ENCODE measurements at regions not wholly inside any gene's neighbourhood (a gene's known extent, or its start where the extent isn't known, plus 50 kb on each side); places are given as distances from the start of the nearest gene placed in this dataset.
"Not testable (repeated sequence)": the region's sequence is repeated elsewhere in the genome, so short reads cannot be mapped to it uniquely, and the experiment has no call there.

DNA sequence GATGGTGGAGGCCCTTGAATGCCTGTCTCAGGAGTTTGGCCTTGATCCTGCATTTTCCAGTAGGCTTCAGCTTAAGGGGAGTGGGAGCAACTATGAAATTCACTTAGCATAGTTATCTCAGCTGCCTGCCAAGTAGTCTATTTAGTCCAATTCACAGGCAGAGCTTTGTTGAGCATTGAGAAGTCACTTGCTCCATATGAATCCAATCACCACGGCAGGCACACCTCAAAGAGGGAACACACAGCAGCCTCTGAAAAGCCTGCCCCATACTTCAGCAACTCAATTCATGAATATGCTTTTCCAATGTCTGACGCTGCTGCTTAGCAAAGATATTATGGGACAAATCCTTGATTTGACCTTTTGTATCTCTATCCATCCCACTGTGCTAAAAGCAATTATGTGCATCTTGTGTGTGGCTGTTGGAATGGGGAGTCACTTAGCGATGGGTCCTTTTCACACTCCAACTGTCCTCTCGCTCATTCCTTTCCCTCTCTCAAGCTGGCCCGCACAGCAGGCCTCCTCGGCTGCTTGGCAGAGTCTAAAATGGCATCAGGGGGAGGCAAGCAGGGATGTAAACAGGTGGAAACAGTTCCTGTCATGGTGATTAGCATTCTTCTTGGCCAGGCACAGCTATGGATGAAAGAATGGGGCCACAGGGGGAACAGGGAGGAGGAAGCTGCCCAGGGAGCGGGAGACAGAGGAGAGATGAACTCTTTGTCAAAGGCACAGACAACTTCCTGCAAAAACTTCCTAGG is 56.0 kb upstream of the LRPPRC start:
- Mint-ChIP-seq H3K4me3 (no peak overlapping the region), H3K4me1 (no peaks in the 10 kb centered on the region), H3K36me3 (no peaks in the 10 kb centered on the region), H3K27ac (no peak overlapping the region), H3K27me3 (peaks cover 0 to 18% (median 6%) of the 10 kb centered on the region in 3 donors), H3K9me3 (no peaks in the 10 kb centered on the region)
- no peak for DNase-seq
- ATAC-seq (ENCODE audit: low read depth in 2 of 2) = no peak

DNA sequence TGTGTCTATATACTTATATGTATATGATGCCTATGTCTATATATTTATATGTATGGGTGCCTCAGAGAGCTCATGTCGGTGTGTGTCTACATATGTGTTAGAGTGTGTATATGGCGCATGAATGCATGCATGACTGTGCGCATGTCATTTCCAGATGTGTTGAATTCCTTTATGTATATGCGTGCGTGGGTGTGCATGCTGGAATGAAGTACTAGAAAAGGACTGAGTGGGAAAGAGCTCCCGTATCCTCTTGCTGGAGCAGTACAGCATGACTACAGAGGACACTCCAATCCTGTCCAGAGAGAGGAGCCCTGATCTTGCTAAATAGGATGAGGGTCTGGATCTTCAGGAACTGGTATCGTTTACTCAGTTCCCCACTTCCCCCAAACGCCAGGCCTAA is 56.8 kb upstream of the LRPPRC start:
- no peaks in the 10 kb centered on the region for H3K36me3 Mint-ChIP-seq
- no peak overlapping the region for H3K4me3 Mint-ChIP-seq
- H3K4me1 Mint-ChIP-seq = no peaks in the 10 kb centered on the region
- no peaks in the 10 kb centered on the region for H3K9me3 Mint-ChIP-seq
- no peak for ATAC-seq (ENCODE audit: low read depth in 2 of 2)
- peaks cover 0 to 18% (median 3%) of the 10 kb centered on the region in 3 donors for H3K27me3 Mint-ChIP-seq
- H3K27ac Mint-ChIP-seq = peak overlapping the region in 1 of 6 donors; percentile 2
- no peak for DNase-seq

DNA sequence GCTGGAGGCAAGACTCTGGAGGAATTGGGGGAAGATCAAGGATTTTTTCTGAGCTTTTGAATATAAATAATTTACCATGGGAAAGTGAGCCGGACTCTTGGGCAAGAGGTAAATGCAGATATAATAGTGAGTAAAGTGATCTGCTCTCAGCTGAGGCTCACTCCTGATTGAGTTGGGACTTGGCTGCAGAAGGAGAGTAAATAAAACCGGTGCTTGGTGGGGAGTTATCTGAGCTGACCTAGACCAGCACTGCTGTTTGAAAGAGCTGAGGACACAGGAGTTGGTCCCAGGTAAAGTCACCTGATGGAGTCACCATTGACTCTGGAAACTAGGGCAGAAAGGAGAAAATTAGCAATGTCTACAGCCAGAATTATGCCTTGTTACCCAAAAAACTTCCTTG is 57.3 kb upstream of the LRPPRC start:
- Mint-ChIP-seq H3K9me3 (no peaks in the 10 kb centered on the region), H3K27me3 (peaks cover 0 to 18% (median 0%) of the 10 kb centered on the region in 3 donors), H3K4me3 (no peak overlapping the region), H3K4me1 (no peaks in the 10 kb centered on the region), H3K36me3 (no peaks in the 10 kb centered on the region), H3K27ac (peak overlapping the region in 1 of 6 donors; percentile 37)
- no peak for DNase-seq
- no peak for ATAC-seq (ENCODE audit: low read depth in 2 of 2)

DNA sequence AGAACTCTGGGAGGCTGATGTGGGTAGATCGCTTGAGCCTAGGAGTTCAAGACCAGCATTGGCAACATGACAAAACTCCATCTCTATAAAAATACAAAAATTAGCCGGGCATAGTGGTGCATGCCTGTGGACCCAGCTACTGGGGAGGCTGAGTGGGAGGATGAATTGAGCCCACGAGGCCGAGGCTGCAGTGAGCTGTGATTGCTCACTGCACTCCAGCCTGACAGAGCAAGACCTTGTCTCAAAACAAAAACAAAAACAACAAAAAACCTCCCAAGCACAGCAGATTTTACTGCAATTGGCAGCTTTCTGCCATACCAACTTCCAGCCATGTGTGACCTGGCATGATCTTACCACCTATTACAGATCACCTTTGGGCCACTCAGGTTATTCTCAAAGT is 57.7 kb upstream of the LRPPRC start:
- Mint-ChIP-seq H3K4me3 (no peak overlapping the region), H3K4me1 (no peaks in the 10 kb centered on the region), H3K36me3 (no peaks in the 10 kb centered on the region), H3K9me3 (no peaks in the 10 kb centered on the region), H3K27me3 (peaks cover 0 to 17% (median 0%) of the 10 kb centered on the region in 3 donors), H3K27ac (no peak overlapping the region)
- ATAC-seq (ENCODE audit: low read depth in 2 of 2) (no peak), DNase-seq (no peak)

DNA sequence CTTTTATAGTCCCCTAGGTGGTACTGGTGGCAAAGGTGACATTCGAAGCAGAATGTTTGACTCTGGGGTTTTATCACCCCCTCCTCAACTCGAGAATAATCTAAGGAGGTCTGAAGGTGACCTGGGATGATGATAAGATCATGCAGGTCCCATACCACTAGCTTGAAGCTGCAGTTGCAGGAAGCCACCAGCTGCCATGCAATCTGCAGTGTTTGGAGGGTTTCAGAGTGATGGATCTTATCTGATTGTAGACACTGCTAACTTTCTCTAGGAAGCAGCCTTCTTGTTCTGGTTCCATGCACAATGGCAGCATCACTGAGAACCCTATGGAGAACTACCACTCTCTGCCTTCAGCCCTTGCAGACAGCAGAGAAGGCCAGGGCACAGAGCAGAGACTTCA is 59.4 kb upstream of the LRPPRC start:
- DNase-seq (no peak), ATAC-seq (ENCODE audit: low read depth in 2 of 2) (no peak)
- Mint-ChIP-seq H3K36me3 (no peaks in the 10 kb centered on the region), H3K4me3 (no peak overlapping the region), H3K4me1 (no peaks in the 10 kb centered on the region), H3K9me3 (no peaks in the 10 kb centered on the region), H3K27ac (no peak overlapping the region), H3K27me3 (peaks cover 0 to 7% (median 0%) of the 10 kb centered on the region in 3 donors)

DNA sequence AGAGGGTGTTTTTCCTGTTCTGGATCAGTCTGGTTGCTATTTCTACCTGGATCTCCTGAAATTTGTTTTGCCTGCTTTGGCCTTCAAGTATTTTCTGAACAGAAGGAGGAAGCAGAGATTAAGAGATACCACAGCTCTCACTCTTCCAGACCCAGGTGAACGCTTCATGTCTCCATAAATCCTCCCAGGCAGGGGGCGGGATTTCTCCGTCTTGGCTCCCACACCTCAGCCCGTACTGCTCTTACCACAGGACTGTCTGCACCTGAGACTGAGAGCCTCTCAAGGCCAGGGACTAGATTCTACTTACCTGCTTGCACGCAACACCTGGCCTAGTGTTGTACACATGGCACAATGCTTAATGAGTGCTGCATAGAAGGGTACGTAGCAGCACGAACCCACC is 59.9 kb upstream of the LRPPRC start:
- Mint-ChIP-seq H3K36me3 (no peaks in the 10 kb centered on the region), H3K4me1 (no peaks in the 10 kb centered on the region), H3K27me3 (peaks cover 0 to 7% (median 0%) of the 10 kb centered on the region in 3 donors), H3K4me3 (no peak overlapping the region), H3K27ac (no peak overlapping the region), H3K9me3 (no peaks in the 10 kb centered on the region)
- no peak for ATAC-seq (ENCODE audit: low read depth in 2 of 2)
- no peak for DNase-seq

DNA sequence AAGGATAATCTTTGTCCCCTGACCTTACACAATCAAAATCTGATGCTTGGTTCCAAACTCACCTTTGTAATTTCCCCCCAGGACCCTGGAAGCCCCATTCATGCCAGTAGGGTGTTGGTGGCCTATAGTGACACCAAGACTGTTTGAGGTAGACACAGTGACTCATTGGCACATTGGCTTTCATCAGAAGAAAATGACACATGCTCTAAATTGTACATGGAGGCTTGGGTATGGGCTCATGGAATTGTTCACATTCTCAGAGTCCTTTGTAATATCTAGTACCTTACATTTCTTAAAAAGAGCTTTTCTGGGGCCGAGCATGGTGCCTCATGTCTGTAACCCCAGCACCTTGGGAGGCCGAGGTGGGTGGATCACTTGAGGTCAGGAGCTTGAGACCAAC is 61.2 kb upstream of the LRPPRC start:
- Mint-ChIP-seq H3K27ac (no peak overlapping the region), H3K36me3 (no peaks in the 10 kb centered on the region), H3K9me3 (no peaks in the 10 kb centered on the region), H3K4me1 (no peaks in the 10 kb centered on the region), H3K27me3 (peaks cover 0 to 7% (median 5%) of the 10 kb centered on the region in 3 donors), H3K4me3 (no peak overlapping the region)
- ATAC-seq (ENCODE audit: low read depth in 2 of 2) (no peak), DNase-seq (no peak)

DNA sequence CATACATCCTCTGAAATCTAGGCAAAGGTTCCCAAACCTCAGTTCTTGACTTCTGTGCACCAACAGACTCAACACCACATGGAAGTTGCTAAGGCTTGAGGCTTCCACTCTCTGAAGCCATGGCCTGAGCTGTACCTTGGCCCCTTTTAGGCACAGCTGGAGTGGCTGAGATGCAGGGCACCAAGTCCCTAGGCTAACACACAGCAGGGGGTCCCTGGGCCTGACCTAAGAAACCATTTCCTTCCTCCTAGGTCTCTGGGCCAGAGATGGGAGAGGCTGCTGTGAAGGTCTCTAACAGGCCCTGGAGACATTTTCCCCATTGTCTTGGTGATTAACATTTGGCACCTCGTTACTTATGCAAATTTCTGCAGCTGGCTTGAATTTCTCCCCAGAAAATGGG is 64.5 kb upstream of the LRPPRC start:
- not testable (repeated sequence) for H3K4me1 Mint-ChIP-seq; H3K9me3 Mint-ChIP-seq; ATAC-seq (ENCODE audit: low read depth in 2 of 2); H3K27ac Mint-ChIP-seq; H3K4me3 Mint-ChIP-seq; DNase-seq; H3K36me3 Mint-ChIP-seq
- peaks cover 9 to 27% (median 14%) of the 10 kb centered on the region in 3 donors for H3K27me3 Mint-ChIP-seq

DNA sequence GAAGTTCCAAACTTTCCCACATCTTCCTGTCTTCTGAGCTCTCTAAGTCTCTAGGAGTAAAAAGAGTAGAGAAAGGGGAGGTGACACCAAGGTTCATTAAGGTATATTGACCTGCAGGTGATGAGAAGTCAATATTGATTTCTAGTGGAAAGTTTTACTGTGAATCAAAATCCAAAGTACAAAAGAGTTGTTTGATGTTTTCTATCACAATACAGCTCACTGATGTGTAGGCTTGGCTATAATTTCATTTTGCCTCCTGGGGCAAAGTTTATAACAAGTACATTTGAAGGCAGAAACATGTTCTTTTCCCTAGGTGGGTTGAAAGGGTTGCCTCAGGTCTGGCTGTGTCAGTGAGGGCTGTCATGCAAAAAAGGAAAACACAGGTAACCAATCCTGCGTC is 65.2 kb upstream of the LRPPRC start:
- Mint-ChIP-seq H3K27me3 (peaks cover 9 to 27% (median 14%) of the 10 kb centered on the region in 3 donors), H3K36me3 (no peaks in the 10 kb centered on the region), H3K4me3 (no peak overlapping the region), H3K4me1 (no peaks in the 10 kb centered on the region), H3K27ac (no peak overlapping the region), H3K9me3 (peaks cover 0 to 3% (median 0%) of the 10 kb centered on the region in 7 donors)
- DNase-seq (no peak), ATAC-seq (ENCODE audit: low read depth in 2 of 2) (no peak)

DNA sequence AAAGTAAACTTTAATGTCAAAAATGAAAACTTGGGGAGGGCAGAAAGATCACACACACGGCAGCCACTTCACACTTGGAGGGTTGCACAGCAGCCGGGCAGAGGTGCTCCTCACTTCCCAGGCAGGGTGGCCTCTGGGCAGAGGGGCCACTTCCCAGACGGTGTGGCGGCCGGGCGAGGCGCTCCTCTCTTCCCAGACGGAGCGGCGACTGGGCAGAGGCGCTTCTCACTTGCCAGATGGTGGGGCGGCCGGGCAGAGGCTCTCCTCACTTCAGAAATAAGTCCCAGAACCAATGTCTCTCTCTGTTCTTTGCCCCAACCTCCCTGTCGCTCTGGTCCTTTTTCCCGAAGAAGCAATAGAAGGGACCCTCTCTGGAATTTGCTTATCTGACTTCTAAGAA is 65.7 kb upstream of the LRPPRC start:
- no peak overlapping the region for H3K4me3 Mint-ChIP-seq
- H3K36me3 Mint-ChIP-seq = no peaks in the 10 kb centered on the region
- ATAC-seq (ENCODE audit: low read depth in 2 of 2) (no peak), DNase-seq (no peak)
- H3K27me3 Mint-ChIP-seq = peaks cover 9 to 27% (median 14%) of the 10 kb centered on the region in 3 donors
- H3K9me3 Mint-ChIP-seq = peaks cover 0 to 3% (median 0%) of the 10 kb centered on the region in 7 donors
- H3K4me1 Mint-ChIP-seq = no peaks in the 10 kb centered on the region
- H3K27ac Mint-ChIP-seq = no peak overlapping the region

DNA sequence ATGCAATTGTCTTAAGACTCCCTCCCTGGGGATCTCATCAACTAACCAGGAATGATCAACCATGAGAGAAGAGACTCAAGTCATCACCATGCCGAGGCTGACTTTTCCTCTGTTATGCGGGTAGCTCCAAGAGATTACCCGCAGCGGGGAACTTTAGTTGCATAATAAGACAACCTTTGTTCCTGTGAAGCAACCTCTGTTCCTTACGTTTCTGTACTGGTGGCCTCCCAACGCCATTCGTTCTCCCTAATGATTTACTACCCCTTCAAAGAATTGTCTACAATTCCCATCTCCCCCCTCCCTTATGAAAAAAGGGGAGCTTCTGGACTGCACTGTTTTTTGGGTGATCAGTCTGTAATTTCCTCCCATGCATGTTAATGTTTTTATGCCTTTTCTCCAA is 66.1 kb upstream of the LRPPRC start:
- Mint-ChIP-seq H3K27ac (no peak overlapping the region), H3K27me3 (peaks cover 9 to 27% (median 14%) of the 10 kb centered on the region in 3 donors), H3K4me3 (no peak overlapping the region), H3K9me3 (peaks cover 0 to 3% (median 0%) of the 10 kb centered on the region in 7 donors), H3K36me3 (no peaks in the 10 kb centered on the region), H3K4me1 (no peaks in the 10 kb centered on the region)
- DNase-seq (no peak), ATAC-seq (ENCODE audit: low read depth in 2 of 2) (no peak)

DNA sequence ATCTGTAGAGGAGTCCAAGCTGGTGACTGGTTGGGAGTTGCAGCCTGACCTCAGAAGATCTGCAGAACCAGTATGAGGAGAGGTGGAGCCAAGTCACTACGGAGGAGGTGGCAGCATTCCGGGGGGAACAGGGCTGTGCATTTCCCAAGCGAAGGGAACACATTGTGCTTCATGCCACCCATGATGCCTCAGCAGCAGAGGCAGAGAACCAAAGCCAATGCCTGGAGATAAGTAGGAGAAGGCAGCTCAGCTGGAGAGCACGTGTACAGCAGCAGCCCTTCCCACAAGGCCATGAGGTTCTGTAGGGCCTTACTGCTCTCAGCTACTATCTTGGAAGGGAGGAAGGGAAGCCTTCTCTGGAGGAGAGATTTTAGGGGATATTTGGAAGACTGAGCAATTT is 67.2 kb upstream of the LRPPRC start:
- peaks cover 0 to 3% (median 0%) of the 10 kb centered on the region in 7 donors for H3K9me3 Mint-ChIP-seq
- H3K4me1 Mint-ChIP-seq = no peaks in the 10 kb centered on the region
- no peak overlapping the region for H3K4me3 Mint-ChIP-seq
- ATAC-seq (ENCODE audit: low read depth in 2 of 2) (no peak), DNase-seq (no peak)
- peak overlapping the region in 1 of 6 donors; percentile 23 for H3K27ac Mint-ChIP-seq
- H3K27me3 Mint-ChIP-seq = peaks cover 9 to 27% (median 14%) of the 10 kb centered on the region in 3 donors
- H3K36me3 Mint-ChIP-seq = no peaks in the 10 kb centered on the region

DNA sequence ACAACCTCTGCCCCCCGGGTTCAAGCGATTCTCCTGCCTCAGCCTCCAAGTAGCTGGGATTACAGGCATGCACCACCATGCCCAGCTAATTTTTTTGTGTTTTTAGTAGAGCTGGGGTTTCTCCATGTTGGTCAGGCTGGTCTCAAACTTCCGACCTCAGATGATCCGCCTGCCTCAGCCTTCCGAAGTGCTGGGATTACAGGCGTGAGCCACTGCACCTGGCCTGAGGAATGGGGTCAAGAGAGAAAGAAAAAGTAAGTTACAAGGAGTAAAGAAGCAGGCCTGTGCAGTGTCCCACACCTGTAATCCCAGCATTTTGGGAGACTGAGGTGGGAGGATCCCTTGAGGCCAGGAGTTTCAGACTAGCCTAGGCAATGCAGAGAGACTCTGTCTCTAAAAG is 68.5 kb upstream of the LRPPRC start:
- DNase-seq; H3K27ac Mint-ChIP-seq; H3K4me1 Mint-ChIP-seq; H3K36me3 Mint-ChIP-seq; H3K4me3 Mint-ChIP-seq; ATAC-seq (ENCODE audit: low read depth in 2 of 2); H3K9me3 Mint-ChIP-seq: not testable (repeated sequence)
- H3K27me3 Mint-ChIP-seq = peaks cover 9 to 27% (median 15%) of the 10 kb centered on the region in 3 donors

DNA sequence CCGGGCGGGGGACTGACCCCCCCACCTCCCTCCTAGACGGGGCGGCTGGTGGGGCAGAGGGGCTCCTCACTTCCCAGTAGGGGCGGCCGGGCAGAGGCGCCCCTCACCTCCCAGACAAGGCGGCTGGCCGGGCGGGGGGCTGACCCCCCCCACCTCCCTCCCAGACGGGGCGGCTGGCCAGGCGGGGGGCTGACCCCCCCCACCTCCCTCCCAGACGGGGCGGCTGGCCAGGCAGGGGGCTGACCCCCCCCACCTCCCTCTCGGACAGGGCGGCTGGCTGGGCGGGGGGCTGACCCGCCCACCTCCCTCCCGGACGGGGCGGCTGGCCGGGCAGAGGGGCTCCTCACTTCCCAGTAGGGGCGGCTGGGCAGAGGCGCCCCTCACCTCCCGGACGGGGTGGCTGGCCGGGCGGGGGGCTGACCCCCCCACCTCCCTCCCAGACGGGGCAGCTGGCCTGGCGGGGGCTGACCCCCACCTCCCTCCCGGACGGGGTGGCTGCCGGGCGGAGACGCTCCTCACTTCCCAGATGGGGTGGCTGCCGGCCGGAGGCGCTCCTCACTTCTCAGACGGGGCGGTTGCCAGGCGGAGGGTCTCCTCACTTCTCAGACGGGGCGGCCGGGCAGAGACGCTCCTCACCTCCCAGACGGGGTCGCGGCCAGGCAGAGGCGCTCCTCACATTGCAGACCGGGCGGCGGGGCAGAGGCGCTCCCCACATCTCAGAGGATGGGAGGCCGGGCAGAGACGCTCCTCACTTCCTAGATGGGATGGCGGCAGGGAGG is 71.4 kb upstream of the LRPPRC start:
- H3K9me3 Mint-ChIP-seq; H3K27ac Mint-ChIP-seq; DNase-seq; H3K36me3 Mint-ChIP-seq; H3K4me1 Mint-ChIP-seq; ATAC-seq (ENCODE audit: low read depth in 2 of 2); H3K4me3 Mint-ChIP-seq: not testable (repeated sequence)
- H3K27me3 Mint-ChIP-seq = peaks cover 9 to 25% (median 25%) of the 10 kb centered on the region in 3 donors

All from naive B cell (primary cell).